ENCODE measurements at regions not wholly inside any gene's neighbourhood (a gene's known extent, or its start where the extent isn't known, plus 50 kb on each side); places are given as distances from the start of the nearest gene placed in this dataset.

DNA sequence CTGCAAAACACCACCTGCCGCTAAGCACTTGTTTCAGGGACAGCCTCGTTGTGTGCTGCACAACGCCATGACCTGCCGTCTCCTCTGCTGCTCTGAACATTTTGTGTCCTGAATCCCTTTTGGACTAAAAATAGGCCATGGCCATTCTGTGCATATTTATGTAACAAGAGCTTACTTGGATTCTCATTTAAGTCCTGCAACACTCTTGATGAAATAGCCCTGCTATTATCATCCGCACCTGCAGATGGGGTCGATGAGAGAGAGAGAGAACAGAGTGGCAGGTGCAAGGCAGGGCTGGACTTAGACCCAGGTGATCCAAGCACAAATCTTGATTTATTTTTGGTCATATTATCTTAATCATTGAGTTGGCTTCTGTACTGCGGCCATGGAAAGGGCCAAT lies 121.2 kb upstream of the PRKCQ start:
- H3K4me3 ChIP-seq (ENCODE audit: low read depth, low read length) = no peak overlapping the region
- TF ChIP-seq, protein P1, sequence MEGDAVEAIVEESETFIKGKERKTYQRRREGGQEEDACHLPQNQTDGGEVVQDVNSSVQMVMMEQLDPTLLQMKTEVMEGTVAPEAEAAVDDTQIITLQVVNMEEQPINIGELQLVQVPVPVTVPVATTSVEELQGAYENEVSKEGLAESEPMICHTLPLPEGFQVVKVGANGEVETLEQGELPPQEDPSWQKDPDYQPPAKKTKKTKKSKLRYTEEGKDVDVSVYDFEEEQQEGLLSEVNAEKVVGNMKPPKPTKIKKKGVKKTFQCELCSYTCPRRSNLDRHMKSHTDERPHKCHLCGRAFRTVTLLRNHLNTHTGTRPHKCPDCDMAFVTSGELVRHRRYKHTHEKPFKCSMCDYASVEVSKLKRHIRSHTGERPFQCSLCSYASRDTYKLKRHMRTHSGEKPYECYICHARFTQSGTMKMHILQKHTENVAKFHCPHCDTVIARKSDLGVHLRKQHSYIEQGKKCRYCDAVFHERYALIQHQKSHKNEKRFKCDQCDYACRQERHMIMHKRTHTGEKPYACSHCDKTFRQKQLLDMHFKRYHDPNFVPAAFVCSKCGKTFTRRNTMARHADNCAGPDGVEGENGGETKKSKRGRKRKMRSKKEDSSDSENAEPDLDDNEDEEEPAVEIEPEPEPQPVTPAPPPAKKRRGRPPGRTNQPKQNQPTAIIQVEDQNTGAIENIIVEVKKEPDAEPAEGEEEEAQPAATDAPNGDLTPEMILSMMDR (IDR thresholded peaks at IDR 0.05; ENCODE audit: low read depth, low read length) = peak; percentile 24
- TF ChIP-seq MYC (IDR thresholded peaks at IDR 0.05; ENCODE audit: low read depth, low read length) = no peak
- DNase-seq (ENCODE audit: low read depth) = peak; percentile 8

DNA sequence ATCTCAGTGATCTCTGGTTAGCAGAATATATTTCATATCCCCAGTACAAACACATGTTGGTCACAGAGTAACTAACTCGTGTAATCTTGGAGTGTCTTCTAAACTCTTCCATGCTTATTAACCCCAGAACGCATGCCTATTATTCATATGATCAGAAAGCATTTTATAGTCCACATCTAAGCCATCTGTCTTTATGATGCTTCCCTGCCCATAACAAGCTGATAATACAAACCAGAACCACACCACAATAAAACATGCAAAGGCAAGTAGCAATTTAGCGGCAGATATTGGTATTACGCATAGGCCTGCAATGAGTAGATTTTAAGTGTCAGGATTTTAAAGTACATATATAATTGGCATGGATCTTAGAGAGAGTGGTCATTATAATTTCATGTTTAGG lies 120.0 kb upstream of the PRKCQ start:
- DNase-seq (ENCODE audit: low read depth) = no peak
- H3K4me3 ChIP-seq (ENCODE audit: low read depth, low read length) = no peak overlapping the region
- TF ChIP-seq, protein P2, sequence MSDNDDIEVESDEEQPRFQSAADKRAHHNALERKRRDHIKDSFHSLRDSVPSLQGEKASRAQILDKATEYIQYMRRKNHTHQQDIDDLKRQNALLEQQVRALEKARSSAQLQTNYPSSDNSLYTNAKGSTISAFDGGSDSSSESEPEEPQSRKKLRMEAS (IDR thresholded peaks at IDR 0.05; ENCODE audit: low read depth, low read length) = no peak
- TF ChIP-seq, protein P1 (IDR thresholded peaks at IDR 0.05; ENCODE audit: low read depth, low read length) = no peak
- no peak for TF ChIP-seq POLR2A (IDR thresholded peaks at IDR 0.05; ENCODE audit: extremely low read depth, insufficient read length)
- no peak for TF ChIP-seq MYC (IDR thresholded peaks at IDR 0.05; ENCODE audit: low read depth, low read length)

DNA sequence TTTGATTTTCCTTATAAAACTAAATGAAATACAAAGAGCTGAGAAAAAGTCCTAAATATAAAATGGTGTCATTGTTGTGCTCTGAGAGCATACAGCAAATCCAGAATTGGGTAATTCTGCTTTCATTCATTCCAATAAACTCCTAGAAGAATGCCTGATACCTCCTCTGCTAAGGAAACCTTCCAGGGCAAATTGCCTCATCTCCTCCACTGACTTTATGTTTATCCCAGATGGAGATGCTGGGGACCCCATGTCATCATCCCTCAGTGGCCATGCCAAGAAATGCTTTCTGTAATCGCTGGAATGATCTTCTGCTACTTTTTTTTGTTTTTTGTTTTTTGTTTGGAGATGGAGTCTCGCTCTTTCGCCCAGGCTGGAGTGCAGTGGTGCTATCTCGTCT lies 119.3 kb upstream of the PRKCQ start:
- no peak overlapping the region for H3K4me3 ChIP-seq (ENCODE audit: low read depth, low read length)
- DNase-seq (ENCODE audit: low read depth) = no peak
- TF ChIP-seq MYC (IDR thresholded peaks at IDR 0.05; ENCODE audit: low read depth, low read length) = no peak
- TF ChIP-seq POLR2A (IDR thresholded peaks at IDR 0.05; ENCODE audit: extremely low read depth, insufficient read length) = no peak
- TF ChIP-seq, protein P2 (IDR thresholded peaks at IDR 0.05; ENCODE audit: low read depth, low read length) = no peak
- TF ChIP-seq, protein P1 (IDR thresholded peaks at IDR 0.05; ENCODE audit: low read depth, low read length) = no peak

DNA sequence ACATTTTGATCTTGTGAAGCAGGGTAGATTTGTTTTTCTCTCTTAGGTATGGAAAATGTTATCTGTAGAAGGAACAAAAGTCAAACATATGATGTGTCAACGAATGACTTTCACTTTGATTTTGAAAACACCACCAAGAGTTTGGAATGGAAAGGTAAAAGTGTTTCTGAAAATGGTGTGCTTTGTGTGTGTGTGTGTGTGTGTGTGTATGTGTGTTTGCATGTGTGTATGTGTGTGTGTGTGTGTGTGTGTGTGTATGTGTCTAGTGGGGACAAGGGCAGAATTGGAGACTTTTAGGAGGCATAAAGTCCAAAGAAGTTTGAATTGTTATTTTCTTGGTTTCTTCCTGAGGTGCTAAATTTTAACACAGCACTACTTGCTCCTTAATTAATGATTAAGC lies 115.4 kb upstream of the PRKCQ start:
- H3K4me3 ChIP-seq (ENCODE audit: low read depth, low read length) = no peak overlapping the region
- TF ChIP-seq, protein P1 (IDR thresholded peaks at IDR 0.05; ENCODE audit: low read depth, low read length) = no peak
- no peak for TF ChIP-seq POLR2A (IDR thresholded peaks at IDR 0.05; ENCODE audit: extremely low read depth, insufficient read length)
- TF ChIP-seq, protein P2 (IDR thresholded peaks at IDR 0.05; ENCODE audit: low read depth, low read length) = no peak
- TF ChIP-seq MYC (IDR thresholded peaks at IDR 0.05; ENCODE audit: low read depth, low read length) = no peak
- DNase-seq (ENCODE audit: low read depth) = no peak

DNA sequence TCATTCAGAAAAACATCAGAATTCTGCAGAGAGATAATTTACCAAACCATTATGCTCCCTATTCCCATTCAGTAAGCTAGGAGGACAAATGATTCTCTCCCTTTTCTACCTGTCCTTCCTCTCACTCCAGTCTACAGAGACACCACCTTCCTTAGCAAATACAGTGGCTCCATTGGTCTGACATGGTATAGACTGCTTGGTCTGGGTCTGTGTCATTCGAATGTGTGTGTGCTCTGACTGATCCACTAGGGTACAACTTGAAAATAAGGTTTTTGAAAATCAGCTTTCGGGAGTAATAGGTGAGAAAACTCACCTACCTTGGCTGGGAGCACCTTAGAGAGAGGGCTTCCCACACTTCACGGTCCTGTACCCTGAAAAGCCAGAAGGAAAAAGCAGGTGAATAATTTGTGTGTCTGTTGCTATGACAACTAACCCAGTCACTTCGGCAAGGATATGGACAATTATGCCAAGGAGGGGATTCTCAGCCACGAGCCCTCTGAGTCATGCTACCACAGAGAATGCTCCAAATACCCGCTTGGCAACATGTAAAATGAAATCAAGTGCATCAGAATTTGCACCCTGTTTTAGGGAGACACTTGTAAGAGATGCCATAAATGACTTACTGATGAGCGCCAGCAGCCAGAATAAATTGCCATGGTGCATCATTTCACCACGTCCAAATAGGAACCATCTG lies 114.5 kb upstream of the PRKCQ start:
- DNase-seq (ENCODE audit: low read depth) = no peak
- H3K4me3 ChIP-seq (ENCODE audit: low read depth, low read length) = no peak overlapping the region
- TF ChIP-seq POLR2A (IDR thresholded peaks at IDR 0.05; ENCODE audit: extremely low read depth, insufficient read length) = no peak

DNA sequence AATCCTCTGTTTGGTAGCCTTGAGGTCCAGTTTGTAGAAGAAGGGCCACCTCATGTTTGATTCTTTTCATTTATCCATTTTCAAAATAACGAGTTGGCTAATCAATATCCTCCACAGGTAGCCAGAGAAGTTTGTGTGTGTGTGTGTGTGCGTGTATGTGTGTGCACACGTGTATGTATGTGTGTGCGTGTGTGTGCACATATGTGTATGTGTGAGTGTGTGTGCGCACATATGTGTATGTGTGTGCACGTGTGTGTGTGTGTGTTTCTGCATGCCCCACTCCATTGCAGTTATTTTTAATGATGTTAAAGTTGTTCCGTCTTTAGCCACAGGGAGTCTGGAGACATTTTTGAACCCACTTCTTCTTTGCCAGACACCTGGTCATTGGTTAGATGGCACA lies 112.8 kb upstream of the PRKCQ start:
- no peak for DNase-seq (ENCODE audit: low read depth)
- TF ChIP-seq MYC (IDR thresholded peaks at IDR 0.05; ENCODE audit: low read depth, low read length) = no peak
- TF ChIP-seq, protein P2 (IDR thresholded peaks at IDR 0.05; ENCODE audit: low read depth, low read length) = no peak
- TF ChIP-seq, protein P1 (IDR thresholded peaks at IDR 0.05; ENCODE audit: low read depth, low read length) = no peak
- no peak for TF ChIP-seq POLR2A (IDR thresholded peaks at IDR 0.05; ENCODE audit: extremely low read depth, insufficient read length)

More for the DNA sequence above, 112.8 kb upstream of the PRKCQ start:
- H3K4me3 ChIP-seq (ENCODE audit: low read depth, low read length) = no peak overlapping the region

All from NB4 (cell line).